NB4 (cell line): ENCODE measurements at regions not wholly inside any gene's neighbourhood (a gene's known extent, or its start where the extent isn't known, plus 50 kb on each side); places are given as distances from the start of the nearest gene placed in this dataset.

Source experiments
- DNase-seq: peaks from one replicate; pipeline ENCODE4 v3.0.0; 2010; ENCODE audit warnings: low read depth
- H3K4me3 ChIP-seq: one replicate; pipeline ENCODE4 v1.5.1; 2011; ENCODE audit warnings: mild to moderate bottlenecking, low read depth, low read length, moderate library complexity
- MYC ChIP-seq: IDR thresholded peaks from 2 replicates; pipeline ENCODE4 v1.6.1; 2011; ENCODE audit warnings: low read depth, low read length
- POLR2A ChIP-seq: IDR thresholded peaks from 2 replicates; pipeline ENCODE4 v1.6.1; 2011; ENCODE audit warnings: mild to moderate bottlenecking; ENCODE audit not compliant: insufficient read length; ENCODE audit errors: extremely low read depth
- TF ChIP-seq, protein P1 (sequence below): IDR thresholded peaks from one replicate; pipeline ENCODE4 v1.5.1; 2012; ENCODE audit warnings: low read depth, low read length
- TF ChIP-seq, protein P2 (sequence below): IDR thresholded peaks from 2 replicates; pipeline ENCODE4 v1.6.1; 2011; ENCODE audit warnings: low read depth, low read length

DNA sequence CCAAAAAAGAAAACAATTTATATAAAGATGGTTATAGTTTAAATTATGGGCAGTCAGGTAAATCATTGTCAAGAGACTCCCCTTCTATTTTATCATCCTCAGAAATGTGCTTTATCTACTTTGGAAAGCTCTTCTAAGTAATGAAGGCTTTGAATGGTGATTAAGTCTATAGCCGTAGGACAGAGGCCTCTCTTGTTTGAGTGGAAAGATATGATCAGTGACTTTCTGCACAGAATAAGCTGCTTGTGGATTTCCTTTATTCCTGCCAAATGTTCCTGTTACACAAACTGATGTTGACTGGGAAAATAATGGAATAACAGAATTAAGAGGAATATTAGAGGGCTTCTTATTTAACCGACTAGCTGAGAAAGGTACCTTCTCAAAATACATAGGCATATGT is 174.6 kb upstream of the IVNS1ABP start:
- no peak for DNase-seq
- TF ChIP-seq, protein P1, sequence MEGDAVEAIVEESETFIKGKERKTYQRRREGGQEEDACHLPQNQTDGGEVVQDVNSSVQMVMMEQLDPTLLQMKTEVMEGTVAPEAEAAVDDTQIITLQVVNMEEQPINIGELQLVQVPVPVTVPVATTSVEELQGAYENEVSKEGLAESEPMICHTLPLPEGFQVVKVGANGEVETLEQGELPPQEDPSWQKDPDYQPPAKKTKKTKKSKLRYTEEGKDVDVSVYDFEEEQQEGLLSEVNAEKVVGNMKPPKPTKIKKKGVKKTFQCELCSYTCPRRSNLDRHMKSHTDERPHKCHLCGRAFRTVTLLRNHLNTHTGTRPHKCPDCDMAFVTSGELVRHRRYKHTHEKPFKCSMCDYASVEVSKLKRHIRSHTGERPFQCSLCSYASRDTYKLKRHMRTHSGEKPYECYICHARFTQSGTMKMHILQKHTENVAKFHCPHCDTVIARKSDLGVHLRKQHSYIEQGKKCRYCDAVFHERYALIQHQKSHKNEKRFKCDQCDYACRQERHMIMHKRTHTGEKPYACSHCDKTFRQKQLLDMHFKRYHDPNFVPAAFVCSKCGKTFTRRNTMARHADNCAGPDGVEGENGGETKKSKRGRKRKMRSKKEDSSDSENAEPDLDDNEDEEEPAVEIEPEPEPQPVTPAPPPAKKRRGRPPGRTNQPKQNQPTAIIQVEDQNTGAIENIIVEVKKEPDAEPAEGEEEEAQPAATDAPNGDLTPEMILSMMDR = no peak
- TF ChIP-seq MYC (no peak), POLR2A (no peak)
- TF ChIP-seq, protein P2, sequence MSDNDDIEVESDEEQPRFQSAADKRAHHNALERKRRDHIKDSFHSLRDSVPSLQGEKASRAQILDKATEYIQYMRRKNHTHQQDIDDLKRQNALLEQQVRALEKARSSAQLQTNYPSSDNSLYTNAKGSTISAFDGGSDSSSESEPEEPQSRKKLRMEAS = no peak
- no peak overlapping the region for H3K4me3 ChIP-seq

DNA sequence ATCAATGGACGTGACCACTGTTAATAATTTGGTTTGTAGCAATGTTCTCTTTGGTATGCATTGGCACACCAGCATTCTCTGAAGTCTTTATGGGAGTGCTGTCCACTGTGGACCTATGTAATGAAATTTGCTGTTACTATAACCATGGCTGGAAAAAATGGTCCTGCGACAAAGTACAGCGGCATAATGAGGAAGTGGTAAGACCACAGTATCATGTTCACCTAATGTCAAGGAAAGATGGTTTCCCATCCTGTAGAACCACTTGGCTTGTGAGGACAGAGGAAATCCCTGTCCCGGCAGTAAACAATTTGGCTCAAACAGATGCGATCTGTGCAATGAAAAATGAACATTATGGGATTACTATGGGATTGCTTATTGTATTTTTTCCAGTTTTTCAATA is 173.9 kb upstream of the IVNS1ABP start:
- DNase-seq = no peak
- TF ChIP-seq, protein P1 = no peak
- TF ChIP-seq POLR2A = no peak
- TF ChIP-seq, protein P2 = no peak
- no peak for TF ChIP-seq MYC
- H3K4me3 ChIP-seq = no peak overlapping the region

DNA sequence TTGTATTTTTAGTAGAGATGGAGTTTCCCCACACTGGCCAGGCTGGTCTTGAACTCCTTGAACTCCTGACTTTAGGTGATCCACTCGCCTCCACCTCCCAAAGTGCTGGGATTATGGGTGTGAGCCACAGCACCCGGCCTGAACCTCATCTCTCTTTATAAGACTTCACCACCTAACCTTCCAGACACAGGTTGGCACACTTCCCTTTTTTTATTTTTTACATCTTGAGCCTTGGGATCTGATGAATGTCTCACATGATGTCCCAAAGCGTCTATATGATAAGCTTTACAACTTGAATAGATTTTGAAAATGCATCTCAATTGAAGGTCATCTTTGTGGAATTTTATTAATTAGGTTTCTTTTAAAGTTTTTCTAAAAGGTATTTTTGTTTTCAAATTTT is 172.4 kb upstream of the IVNS1ABP start:
- TF ChIP-seq POLR2A = no peak
- TF ChIP-seq, protein P1 = no peak
- TF ChIP-seq, protein P2 = no peak
- no peak for TF ChIP-seq MYC
- H3K4me3 ChIP-seq = no peak overlapping the region
- DNase-seq = no peak

DNA sequence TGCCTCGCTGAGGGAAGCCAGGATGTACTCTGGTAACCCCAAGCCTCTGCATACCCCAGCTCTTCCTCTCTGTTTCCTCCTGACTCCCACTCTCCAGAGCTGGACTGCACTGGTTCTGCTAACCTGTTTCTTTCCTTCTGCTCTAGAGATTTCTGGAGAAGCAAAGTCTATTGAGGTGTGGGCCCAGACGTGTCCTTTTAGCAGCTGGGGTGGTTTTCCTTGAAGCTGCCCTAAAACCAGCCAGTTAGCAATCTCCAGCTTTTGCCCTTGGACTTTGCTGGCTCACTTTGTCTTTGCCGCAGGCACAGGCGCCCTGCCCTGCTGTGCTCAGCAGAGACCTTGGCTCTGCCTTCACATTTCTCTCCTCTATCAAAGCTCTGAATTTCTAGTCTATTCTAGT is 171.8 kb upstream of the IVNS1ABP start:
- DNase-seq = no peak
- TF ChIP-seq MYC (no peak), POLR2A (no peak)
- TF ChIP-seq, protein P1 = no peak
- TF ChIP-seq, protein P2 = no peak
- no peak overlapping the region for H3K4me3 ChIP-seq

DNA sequence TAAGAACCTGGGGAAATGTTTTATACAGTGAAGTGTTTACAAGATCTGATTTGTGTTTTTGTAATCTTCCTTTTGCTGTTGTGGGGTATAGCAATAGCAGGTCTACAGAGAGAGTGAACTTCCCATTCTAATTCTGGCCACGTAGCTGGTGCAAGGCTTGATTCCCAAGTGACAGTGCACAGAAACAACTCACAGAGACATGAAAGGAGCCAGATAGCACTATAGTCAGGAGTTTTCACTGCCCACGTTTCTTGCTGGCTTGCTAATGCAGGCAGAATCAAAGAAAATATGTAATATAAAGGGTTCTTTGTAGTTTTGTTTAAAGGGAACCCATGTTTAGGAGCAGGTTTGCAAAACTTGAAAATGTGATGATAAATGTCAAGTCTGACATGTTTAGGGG is 170.9 kb upstream of the IVNS1ABP start:
- DNase-seq = no peak
- H3K4me3 ChIP-seq = no peak overlapping the region
- TF ChIP-seq MYC (no peak), POLR2A (no peak)
- TF ChIP-seq, protein P1 = no peak
- TF ChIP-seq, protein P2 = no peak

DNA sequence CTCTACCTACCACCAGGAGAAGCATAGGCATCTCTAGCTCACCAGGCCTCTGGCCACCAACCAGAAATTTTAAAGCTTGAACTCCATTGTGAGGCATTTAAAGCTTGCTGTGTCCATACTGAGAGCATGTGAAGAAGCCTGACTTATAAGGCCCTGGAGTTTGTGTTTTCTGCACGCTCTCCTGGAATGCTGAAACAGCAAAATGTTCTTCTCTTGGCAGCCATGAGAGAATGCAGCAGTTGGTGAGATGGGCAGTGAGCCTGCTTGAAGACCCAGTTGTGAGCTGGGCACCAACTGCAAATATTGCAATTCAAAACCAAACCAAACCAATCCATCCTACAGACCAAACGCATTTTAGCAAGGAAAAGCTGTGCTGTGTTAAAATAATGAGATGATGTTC is 170.0 kb upstream of the IVNS1ABP start:
- no peak overlapping the region for H3K4me3 ChIP-seq
- DNase-seq = no peak
- no peak for TF ChIP-seq POLR2A
- no peak for TF ChIP-seq MYC
- TF ChIP-seq, protein P2 = no peak
- TF ChIP-seq, protein P1 = no peak
